ENCODE measurements at regions not wholly inside any gene's neighbourhood (a gene's known extent, or its start where the extent isn't known, plus 50 kb on each side); places are given as distances from the start of the nearest gene placed in this dataset.

DNA sequence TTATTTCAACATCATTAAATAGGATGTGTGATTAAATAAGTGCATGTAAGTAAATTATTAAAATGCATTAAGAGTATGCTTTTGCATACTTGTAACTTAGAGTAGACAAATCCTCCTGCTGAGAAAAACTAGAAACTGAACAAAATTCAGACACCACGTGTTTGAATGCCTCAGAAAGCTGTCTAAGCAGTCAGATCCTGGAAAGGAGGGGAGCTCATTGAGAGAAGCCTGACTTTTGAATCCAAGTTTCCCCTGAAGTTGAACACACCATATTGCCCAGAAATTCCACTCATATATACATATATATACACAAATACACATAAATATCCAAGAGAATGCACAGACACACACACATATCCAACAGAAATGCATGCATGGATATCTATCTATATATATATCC is 190.0 kb upstream of the BMP2 start:
- TF ChIP-seq ZNF274 (IDR thresholded peaks at IDR 0.05; ENCODE audit: low read depth, low read length) (no peak), YY1 (IDR thresholded peaks at IDR 0.05; ENCODE audit: insufficient read depth, insufficient read length) (no peak), SUZ12 (IDR thresholded peaks at IDR 0.05; ENCODE audit: extremely low read depth, insufficient read depth, insufficient read length) (no peak)

All from NT2/D1 (cell line).